Fibroblast of mammary gland (primary cell): ENCODE measurements at regions not wholly inside any gene's neighbourhood (a gene's known extent, or its start where the extent isn't known, plus 50 kb on each side); places are given as distances from the start of the nearest gene placed in this dataset.
"Not testable (repeated sequence)": the region's sequence is repeated elsewhere in the genome, so short reads cannot be mapped to it uniquely, and the experiment has no call there.

ENCODE experiments used
- DNase-seq: peaks from one replicate; pipeline ENCODE4 v3.0.0-alpha.2; 2010; ENCODE audit warnings: low read depth
- H3K4me3 ChIP-seq: 2 replicates; pipeline ENCODE4 v1.5.1; 2011; ENCODE audit warnings: low read depth, mild to moderate bottlenecking, low read length, moderate library complexity; ENCODE audit not compliant: control insufficient read depth
- TF ChIP-seq, protein P1 (sequence below): conservative IDR thresholded peaks from 2 replicates; pipeline ENCODE4 v1.5.1; 2011; ENCODE audit warnings: low read depth, low read length, inconsistent platforms; ENCODE audit not compliant: control insufficient read depth, insufficient read depth

DNA sequence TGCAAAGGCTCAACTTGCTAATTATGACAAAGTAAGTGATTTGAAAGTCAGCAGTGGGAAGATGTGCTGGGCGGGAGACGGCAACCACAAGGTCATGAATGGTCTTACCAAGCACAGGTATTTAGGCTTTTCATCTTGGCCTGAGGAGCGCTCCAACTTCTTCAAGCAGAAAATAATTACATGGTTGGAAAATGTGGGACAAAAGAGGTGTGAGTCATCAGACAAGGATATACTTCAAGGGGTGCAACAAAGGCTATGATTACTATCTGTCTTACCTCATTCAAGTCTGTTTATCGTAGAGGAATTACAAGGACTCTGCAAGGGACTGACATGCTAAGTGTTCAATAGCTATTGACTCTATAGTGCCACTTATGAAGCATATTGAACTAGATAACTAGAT, 2005.7 kb downstream of the MRPL39 start:
- DNase-seq, result no peak
- no peak overlapping the region for H3K4me3 ChIP-seq
- TF ChIP-seq, protein P1, sequence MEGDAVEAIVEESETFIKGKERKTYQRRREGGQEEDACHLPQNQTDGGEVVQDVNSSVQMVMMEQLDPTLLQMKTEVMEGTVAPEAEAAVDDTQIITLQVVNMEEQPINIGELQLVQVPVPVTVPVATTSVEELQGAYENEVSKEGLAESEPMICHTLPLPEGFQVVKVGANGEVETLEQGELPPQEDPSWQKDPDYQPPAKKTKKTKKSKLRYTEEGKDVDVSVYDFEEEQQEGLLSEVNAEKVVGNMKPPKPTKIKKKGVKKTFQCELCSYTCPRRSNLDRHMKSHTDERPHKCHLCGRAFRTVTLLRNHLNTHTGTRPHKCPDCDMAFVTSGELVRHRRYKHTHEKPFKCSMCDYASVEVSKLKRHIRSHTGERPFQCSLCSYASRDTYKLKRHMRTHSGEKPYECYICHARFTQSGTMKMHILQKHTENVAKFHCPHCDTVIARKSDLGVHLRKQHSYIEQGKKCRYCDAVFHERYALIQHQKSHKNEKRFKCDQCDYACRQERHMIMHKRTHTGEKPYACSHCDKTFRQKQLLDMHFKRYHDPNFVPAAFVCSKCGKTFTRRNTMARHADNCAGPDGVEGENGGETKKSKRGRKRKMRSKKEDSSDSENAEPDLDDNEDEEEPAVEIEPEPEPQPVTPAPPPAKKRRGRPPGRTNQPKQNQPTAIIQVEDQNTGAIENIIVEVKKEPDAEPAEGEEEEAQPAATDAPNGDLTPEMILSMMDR, result no peak

DNA sequence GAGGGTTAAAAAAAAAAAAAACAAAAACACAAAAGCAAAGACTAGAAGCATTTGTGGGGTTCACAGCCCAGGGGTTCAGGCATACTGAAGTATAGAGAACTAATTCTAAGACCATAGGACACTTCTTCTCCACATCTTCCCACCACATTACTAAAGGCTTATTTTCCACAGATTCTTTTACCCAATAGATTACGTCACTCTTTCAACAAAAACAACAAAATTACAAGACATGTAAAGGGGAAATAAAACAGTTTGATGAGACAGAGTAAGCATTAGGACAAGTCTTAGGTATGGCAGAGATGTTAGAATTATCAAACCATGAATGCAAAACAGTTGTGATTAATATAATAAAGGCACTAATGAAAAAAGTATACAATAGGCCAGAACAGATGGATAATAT, 2013.7 kb downstream of the MRPL39 start:
- TF ChIP-seq, protein P1, result no peak
- no peak for DNase-seq
- H3K4me3 ChIP-seq, result no peak overlapping the region

DNA sequence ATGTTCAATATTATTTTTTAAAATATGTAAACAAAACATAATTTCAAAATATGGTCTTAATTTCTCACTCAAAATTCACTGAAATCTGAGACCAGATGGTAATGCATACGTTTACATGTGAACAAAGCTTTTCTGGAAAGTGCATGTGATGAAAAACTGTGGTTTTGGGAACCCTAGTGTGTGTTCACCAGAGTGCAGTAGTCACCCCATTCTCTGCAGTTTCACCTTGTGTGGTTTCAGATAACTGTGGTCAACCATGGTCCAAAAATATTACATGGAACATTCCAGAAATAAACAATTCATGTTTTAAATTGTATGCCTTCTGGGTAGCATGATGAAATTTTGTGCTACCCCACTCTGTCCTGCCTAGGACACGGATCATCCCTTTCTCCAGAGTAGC, 2021.9 kb downstream of the MRPL39 start:
- H3K4me3 ChIP-seq, result no peak overlapping the region
- no peak for DNase-seq
- TF ChIP-seq, protein P1, result no peak

DNA sequence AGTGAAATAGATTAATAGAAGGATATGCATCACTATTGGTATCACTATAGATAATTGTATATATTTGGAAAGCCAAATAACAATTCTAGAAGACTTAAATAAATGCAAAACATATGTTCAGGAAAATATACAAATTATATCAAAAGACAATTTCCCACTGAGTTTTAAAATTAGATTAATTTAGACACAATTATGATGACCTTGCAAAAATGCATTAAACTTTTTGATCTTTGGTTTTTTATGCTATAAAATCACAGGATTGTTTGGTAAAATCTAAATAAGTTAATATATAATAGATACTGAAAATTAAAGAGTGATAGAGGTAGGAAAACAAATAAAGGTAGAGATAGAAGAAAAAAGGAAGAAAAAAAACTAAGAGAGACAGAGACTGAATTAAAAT, 2027.7 kb downstream of the MRPL39 start:
- TF ChIP-seq, protein P1, result no peak
- no peak for DNase-seq

DNA sequence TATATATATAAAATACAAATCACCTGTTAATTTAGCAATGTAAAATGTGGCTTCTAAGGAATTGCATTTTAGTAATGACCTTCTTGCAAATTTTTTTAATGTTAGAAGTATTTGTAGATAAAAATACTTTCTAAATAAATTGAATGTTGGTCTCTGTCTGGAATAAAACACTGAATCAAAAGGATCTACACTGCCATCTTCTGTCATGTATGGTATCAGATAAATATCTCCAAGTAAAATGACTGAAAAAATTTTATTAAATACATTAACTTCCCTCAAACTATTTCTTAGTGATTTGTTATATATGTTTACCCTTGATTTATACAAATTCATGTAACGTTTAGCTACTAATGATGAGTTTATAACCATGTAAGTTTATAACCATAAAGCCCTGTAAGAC, 2029.3 kb downstream of the MRPL39 start:
- TF ChIP-seq, protein P1, result no peak
- DNase-seq, result no peak
- H3K4me3 ChIP-seq, result no peak overlapping the region

More for the DNA sequence above, 2027.7 kb downstream of the MRPL39 start:
- no peak overlapping the region for H3K4me3 ChIP-seq

DNA sequence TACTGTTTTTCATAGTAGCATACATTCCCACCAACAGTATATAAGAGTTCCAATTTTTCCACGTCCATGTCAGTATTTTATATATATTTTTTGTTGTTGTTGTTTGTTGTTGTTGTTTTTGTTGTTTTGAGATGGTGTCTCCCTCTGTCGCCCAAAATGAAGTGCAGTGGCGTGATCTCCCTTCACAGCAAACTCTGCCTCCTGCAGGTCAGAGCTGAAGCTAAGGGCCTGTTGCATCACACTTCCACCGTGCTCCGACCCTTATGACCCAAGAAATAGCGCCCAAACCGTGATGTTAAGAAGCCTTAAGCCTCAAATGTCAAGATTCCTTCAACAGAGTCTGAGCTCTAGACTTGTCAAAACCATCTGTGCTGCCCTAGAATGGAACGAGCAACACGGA, 2032.3 kb downstream of the MRPL39 start:
- no peak overlapping the region for H3K4me3 ChIP-seq
- TF ChIP-seq, protein P1, result no peak
- DNase-seq, result no peak

DNA sequence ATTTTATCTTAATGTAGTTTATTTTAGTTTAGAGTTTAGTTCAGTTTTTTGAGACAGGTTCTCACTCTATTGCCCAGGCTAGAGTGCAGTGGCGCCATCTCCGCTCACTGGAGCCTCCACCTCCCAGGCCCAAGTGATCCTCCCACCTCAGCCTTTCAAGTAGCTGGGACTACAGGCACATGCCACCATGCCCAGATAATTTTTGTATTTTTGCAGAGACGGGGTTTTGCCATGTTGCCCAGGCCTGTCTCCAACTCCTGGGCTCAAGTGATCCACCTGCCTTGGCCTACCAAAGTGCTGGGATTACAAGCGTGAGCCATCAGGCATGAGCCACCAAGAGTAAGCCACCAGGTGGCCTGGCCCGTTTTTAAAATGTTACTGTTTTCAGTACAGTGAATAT, 2058.4 kb downstream of the MRPL39 start:
- not testable (repeated sequence) for DNase-seq, H3K4me3 ChIP-seq
